HG02973 (cell line): ENCODE measurements at regions not wholly inside any gene's neighbourhood (a gene's known extent, or its start where the extent isn't known, plus 50 kb on each side); places are given as distances from the start of the nearest gene placed in this dataset.
"Not testable (repeated sequence)": the region's sequence is repeated elsewhere in the genome, so short reads cannot be mapped to it uniquely, and the experiment has no call there.

Experiments used
- ATAC-seq: cut with Tn5 transposase; IDR thresholded peaks from one replicate; pipeline ENCODE4 v1.9.1; 2021; ENCODE audit warnings: moderate library complexity; ENCODE audit not compliant: unreplicated experiment

DNA sequence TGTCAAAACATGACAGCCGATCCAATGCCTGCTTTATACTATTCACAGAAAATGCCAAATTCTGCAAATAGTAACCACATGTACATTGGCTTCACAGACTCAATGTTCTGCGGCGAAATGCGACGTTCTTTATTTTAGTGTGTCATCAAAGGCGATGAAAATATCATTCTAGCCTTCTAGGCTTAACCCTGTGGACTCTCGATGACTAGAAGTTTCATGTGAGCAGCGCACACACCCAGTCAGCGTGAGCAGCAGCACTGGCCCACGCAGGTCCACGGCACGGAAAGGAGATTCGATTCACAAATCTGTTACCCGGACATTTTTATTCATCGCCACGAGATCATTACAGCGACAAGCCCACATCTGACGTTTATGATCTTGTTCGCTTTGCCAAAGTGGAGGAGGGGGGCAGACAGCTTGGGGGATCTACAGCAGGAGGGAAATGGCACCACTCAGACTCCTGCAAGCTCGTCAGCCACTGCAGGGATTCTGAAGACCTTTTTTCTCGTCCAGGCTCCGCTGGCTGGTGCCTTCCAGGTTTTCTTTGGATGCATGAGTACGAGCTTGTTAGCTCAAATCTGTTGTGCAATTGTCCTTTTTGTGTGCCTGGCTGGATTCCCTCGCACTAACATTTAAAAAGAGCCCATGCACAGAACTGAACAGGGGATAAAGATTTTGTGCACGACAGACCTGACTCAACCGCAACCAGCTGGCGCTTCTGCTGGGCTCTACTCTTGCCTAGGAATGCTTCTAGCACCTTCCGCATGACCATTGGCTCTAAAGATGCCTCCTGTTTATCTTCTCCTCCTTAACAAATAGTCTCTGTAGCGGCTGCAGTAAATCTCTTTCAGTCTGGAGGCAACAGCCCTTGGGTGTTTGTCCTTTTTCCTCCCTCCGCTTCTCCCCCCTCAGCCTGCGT is 938.4 kb downstream of the MCTP2 start:
- no peak for ATAC-seq

DNA sequence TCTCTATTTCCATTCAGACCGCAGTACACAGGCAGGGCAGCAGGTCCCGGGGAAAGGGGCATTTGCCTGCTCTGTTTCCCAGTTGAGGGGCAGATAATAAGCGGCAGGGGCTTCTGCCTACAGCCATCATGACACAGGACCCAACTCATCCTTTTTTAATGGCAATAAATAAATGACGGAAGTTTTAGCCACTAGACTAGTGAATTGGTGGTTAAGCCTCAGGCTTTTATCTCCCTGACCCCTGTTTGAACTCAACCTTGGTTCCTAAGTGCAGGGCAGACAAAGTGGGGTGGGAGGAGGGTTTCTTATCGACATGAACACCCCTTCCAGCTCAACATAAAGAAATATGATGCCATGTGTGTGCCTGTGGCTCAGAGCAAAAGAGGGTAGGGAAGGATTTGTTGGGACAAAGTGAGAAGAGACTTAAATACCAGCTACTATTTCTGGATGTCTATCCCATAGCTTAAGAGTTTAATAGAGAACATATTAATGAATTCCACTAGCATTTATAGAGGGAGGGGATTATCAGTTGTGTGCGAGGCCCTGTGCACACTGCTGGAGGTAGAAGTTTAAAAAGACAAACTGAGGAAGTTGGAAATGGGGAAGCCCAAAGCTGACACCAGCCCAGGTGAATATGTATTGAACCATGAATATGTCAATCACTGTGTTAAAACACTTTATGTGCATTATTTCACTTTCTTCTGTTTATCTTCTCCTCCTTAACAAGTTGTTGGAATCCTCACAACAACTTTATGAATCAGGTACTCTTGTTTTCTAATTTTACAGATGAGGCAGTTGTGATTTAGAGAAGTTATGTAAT is 939.4 kb downstream of the MCTP2 start:
- no peak for ATAC-seq

DNA sequence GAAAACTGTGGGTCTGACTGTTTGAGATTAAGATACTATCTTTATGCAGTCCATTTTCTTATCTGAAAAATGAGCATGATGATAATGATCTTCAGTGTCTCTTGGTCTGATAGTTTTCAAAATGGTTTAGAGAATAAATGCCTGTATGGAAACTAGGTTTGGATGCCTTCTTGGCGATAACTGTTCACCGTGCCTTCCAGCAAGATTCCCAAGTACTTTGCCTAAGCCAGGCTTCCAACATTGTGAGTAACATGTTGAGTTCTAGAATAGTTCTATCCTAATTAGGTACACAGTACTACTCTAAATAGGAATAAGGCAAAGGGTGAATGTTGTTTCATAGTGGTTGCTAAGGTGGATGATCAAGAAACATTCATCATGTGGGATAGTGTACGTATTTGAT is 940.2 kb downstream of the MCTP2 start:
- no peak for ATAC-seq

DNA sequence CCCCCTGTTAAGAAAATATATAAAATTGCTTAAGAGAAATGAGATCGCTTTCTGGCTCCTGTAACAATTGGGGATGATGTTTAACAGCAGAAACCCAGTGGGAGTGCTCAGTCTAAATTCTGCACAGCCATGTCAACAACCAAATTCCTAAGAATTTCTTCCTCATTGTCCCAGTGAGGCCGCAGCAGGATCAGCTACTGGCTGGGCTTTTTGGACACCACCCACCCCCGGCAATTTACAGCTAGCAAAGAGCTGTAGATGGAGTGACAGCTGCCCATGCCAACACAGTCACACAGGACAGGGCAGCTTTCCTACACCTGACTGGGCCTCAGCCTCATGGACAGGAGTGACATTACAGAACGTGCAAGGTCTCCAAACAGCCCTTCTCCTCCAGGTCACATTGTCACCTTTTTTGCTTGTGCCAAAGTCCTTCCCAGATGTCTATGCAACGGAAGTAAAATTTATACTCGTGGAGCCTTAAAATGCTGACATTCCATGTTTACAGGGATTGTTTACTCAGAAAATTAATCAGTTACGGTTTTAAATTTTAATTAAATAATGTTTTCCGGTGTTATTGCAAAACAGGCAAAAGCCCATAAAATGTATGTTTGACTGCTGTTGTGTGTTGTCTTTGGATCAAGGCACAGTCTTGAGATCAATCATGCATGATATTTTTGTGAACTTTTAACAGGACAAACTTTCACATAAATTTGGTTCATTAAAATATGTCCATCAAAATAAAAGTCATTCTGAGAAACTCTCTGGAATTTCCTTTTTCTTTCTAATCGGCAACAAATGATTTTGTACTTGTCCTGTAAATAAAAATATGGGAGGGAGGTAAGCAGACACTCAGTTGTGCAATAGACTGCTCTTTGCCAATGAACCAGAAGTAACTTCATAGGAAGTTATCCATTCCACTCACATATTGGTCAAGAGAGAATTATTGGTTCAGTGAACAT is 943.2 kb downstream of the MCTP2 start:
- no peak for ATAC-seq

DNA sequence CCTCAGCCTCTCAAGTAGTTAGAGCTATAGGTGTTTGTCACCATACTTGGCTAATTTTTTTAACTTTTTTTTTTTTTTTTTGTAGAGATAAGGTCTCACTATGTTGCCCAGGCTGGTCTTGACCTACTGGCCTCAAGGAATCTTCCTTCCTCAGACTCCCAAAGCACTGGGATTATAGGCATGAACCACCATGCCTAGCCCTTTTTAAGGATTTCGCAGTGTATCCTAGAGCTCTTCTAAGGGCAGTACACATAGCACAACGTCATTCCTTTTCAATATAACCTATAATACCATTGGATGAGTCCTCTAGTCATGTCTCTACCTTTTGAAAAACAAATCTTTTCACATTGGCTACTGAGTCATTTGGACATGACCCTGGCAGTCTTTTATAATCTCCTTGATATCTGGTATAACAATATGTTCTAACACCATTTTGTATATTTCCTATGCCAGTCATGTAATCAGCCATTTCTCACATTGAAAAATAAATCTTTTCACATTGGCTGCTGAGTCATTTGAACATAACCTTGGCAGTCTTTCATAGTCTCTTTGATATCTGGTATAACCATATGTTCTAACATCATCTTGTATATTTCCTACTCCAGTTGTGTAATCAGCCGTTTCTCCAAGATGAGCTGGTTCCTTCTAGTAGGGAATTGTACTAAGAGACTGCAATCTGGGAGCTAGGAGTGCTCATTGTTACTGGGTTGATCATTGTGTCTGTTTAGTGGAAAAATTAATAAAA is 944.7 kb downstream of the MCTP2 start:
- no peak for ATAC-seq

DNA sequence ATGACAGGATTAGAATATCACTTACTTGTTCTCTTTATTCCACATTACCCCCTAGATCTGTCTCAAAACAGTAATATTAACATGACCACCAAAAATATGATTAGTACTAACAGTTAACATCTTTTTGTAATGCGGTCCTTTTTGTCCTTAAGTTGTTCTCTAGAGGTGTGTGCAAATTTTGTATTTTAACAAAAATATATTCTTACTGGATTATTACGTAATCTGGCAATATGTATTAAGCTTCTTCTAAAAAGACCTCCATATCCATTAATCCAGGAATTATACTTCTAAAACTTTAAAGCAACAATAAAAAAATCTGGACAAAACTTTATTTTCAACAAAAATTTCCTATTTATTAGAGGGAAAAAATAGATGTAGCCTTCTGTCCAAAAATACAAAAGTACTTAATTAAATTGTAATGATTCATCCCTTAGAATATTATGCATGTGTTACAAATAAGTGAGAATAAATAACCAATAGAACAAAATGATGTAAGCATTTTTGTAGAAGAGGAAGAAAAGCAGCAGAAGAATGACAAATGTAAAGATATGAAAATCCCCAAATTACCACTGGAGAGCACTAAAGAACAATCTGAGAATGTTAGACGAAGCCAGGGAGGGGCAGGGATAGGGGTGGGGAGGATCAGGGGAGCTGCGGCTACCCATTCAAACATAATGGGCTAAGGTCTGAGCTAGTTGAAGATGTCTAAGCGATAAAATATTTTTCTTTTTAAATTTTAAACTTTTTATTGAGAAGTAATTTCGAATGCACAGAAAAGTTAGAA is 945.6 kb downstream of the MCTP2 start:
- no peak for ATAC-seq

DNA sequence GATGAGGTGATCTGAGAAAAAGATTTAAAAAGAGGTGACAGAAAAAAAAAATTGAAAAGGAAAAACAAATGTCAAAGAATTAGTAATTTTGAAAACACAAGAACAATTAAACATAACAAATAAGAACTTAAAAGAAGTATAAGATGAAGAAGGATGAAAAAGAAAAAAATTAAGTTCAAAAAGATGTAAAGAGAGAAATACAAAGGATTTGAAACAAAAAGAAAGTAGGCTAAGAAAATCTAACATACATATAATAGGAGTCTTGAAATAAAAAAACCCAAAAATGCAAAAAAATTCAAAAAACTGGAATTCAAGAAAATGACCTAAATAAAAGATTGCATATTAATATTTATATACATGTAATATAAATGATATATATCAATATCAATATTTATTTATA is 949.2 kb downstream of the MCTP2 start:
- no peak for ATAC-seq

DNA sequence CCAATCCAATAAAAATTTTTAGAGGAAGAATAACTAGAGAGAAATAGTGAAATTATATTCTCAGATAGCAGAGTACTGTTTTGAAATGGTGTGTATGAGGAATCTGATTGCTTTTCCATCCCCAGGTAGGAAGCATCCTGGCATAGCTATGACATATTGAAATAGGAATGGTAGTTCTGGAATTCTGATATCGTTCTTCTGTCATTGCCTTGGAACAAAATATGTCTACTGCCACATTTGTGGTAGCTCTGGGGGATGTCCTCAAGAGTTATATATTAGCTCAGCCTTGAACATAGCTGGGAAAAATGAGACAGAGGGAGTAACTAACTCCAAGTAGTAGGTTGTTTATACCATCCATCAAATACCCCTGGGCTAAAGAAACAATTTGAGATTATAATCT is 950.7 kb downstream of the MCTP2 start:
- no peak for ATAC-seq

DNA sequence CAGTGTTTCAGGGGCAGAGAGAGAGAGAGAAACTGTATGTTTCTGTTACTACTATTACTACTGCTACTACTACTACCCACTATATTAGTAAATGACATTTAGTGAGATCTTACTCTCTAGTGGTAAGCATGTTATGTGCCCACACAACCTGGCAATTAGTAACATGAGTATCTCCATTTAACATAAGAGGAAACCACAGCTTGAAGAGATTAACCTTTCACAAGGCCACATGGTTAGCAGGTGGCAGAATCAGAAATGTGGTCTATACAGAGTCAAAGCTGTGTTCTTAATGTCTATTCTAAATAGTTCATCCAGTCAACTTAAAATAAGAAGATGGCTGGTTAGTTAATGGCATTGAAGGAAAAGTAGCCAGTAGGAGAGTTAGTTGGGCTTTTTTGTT is 961.6 kb downstream of the MCTP2 start:
- no peak for ATAC-seq

DNA sequence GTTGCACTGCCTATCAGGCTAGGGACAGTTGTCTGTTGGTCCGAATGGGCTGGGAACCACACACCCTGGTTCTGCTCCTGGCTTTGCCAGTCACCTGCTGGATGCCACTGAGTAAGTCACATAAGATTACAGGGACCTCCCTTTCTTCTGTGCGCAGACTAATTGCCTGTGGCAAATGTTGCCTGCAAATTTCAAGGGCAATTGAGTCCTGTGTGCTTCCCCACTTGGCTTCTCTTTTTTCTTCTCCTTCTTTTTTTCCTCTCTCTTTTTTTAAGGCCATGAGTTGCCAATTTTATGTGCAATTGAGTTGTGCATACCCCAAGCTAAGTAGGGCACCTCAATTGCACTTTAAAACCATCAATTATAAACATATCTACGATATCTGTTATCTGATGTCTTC is 963.4 kb downstream of the MCTP2 start:
- no peak for ATAC-seq

DNA sequence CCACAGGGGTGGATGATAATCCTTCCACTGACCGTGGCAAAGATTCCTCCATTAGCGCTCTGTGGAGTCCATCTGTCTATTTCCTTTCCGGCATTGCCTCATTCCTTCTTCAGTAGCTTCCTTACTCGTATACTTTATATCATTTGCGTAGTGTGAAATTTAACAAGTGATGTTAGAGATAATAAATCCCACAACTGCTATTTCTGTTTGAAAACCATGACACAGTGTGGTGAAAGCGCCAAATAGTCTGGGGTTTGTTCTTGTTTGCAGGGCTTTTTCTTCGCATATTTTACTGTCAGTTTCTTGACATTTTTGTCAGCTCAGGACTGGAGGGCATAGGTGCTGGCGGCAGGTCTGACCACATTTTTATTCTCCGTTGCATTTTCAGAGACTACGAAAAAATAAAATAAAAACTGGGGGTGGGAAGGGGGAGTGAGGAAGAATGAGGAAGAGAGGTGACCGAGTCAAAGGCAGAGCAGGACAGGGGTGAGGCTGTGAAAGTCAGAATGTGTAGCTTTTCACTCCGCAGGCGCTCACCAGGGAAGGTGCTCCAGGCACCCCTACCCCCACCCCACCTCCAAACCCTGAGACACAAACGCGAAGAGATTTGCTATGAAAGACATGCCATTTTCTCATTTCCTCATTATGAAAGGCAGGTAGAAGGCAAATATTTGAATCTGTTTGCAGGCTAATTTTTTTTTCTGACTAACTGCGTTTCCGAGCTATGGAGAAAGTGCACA is 965.0 kb downstream of the MCTP2 start:
- ATAC-seq = no peak

DNA sequence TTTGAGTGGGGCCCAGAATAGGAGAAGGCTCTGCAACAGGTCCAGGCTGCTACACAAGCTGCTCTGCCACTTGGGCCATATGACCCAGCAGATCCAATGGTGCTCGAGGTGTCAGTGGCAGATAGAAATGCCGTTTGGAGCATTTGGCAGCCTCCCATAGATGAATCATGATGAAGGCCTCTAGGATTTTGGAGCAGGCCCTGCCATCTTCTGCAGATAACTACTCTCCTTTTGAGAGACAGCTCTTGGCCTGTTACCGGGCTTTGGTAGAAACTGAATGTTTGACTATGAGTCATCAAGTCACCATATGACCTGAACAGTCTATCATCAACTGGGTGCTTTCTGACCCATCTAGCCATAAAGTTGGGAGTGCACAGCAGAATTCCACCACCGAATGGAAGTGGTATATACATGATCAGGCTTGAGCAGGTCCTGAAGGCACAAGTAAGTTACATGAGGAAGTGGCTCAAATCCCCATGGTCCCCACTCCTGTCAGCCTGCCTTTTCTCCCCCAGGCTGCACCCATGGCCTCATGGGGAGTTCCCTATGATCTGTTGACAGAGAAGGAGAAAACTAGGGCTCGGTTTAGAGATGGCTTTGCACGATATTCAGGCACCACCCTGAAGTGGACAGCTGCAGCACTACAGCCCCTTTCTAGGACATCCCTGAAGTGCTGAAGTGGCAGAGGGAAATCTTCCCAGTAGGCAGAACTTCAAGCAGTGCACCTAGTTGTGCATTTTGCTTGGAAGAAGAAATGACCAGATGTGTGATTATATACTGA is 971.4 kb downstream of the MCTP2 start:
- no peak for ATAC-seq

DNA sequence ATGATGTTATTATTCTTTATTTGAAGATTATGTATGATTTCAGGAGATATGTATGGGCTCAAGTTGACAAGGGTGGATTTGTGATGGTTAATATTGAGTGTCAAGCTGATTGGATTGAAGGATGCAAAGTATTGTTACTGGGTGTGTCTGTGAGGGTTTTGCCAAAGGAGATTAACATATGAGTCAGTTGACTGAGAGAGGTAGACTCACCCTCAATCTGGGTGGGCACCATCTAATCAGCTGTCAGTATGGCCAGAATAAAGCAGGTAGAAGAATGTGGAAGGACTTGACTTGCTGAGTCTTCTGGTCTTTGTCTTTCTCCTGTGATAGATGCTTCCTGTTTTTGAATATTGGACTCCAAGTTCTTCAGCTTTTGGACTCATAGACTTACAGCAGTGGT is 973.7 kb downstream of the MCTP2 start:
- ATAC-seq = no peak

DNA sequence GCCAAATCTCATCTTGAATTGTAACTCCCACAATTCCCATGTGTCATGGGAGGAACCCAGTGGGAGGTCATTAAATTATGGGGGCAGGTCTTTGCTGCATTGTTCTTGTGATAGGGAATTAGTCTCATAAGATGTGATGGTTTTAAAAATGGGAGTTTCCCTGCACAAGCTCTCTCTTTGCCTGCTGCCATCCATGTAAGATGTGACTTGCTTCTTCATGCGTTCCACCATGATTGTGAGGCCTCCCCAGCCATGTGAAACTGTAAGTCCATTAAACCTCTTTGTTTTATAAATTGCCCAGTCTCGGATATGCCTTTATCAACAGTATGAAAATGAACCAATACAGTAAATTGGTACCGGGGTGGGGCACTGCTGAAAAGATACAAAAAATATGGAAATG is 974.5 kb downstream of the MCTP2 start:
- ATAC-seq = not testable (repeated sequence)

DNA sequence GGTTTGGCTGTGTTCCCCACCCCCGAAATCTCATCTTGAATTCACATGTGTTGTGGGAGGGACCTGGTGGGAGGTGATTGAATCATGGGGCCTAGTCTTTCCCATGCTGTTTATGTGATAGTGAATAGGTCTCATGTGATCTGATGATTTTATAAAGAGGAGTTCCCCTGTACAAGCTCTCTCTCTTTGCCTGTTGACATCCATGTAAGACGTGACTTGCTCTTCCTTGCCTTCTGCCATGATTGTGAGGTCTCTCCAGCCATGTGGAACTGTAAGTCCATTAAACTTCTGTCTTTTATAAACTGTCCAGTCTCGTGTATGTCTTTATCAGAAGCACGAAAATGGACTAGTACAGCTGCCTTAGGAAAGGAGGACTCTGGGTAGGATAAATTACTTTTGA is 976.7 kb downstream of the MCTP2 start:
- no peak for ATAC-seq

DNA sequence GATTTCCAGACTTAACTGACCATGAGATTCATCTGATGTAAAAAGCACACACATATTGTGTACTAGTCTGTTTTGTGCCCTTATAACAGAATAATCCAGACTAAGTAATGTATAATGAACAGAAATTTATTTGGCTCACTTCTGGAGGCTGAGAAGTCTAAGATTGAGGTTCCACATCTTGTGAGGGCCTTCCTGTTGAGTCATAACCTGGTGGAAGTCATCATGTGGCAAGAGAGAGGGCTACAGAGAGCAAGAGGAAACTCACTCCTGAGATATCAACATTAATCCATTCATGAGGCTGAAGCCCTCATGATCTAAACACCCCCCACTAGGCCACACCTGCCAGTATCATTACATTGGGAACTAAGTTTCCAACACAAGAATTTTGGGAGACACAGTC is 977.6 kb downstream of the MCTP2 start:
- ATAC-seq = no peak

DNA sequence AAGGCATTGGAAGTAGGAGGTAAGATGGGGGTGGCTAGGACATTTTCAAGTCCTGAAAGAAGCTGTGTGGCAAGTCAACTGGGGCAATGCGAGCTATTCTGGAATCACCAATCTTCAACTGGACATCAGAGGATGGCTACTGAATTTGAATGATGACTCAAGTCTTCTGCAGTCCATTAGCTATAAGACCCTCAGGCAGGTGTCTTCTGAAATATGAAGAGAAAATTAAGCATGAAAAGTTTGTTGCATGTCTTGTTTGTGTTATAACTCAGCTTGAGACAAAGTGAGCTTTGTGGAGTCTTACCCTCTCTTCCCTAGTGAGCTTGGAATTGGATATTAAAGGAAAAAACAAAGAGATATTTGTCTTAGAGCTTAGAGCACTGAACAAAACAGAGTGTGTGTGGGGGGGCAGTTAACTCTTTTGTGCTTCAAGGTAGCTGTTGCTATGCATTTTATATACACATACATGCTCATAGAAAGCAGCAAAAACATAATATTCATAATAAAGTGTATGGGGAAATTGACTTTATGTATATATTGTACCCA is 979.1 kb downstream of the MCTP2 start:
- no peak for ATAC-seq

DNA sequence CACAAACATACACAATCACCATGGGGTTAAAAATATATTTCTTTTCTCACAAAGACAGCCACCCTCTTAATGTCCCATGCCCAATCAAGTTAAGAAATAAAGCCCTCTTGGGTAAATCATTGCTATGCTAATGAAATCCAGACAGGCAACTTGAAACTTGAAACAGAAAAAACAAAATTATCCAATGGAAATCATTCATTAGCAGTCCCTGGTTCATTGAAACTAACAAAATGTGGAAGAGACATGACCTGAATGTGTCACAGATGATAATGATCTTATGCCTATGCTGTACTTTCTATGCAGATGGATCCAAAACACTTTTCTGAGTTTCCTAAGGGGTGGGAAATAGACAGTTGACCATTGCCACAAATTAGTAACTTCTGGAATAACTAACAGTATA is 983.7 kb downstream of the MCTP2 start:
- ATAC-seq = no peak
